ENCODE measurements at regions not wholly inside any gene's neighbourhood (a gene's known extent, or its start where the extent isn't known, plus 50 kb on each side); places are given as distances from the start of the nearest gene placed in this dataset.

- TF ChIP-seq, protein P1, sequence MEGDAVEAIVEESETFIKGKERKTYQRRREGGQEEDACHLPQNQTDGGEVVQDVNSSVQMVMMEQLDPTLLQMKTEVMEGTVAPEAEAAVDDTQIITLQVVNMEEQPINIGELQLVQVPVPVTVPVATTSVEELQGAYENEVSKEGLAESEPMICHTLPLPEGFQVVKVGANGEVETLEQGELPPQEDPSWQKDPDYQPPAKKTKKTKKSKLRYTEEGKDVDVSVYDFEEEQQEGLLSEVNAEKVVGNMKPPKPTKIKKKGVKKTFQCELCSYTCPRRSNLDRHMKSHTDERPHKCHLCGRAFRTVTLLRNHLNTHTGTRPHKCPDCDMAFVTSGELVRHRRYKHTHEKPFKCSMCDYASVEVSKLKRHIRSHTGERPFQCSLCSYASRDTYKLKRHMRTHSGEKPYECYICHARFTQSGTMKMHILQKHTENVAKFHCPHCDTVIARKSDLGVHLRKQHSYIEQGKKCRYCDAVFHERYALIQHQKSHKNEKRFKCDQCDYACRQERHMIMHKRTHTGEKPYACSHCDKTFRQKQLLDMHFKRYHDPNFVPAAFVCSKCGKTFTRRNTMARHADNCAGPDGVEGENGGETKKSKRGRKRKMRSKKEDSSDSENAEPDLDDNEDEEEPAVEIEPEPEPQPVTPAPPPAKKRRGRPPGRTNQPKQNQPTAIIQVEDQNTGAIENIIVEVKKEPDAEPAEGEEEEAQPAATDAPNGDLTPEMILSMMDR (conservative IDR thresholded peaks at IDR 0.05; ENCODE audit: low read depth in 2 of 2), result no peak
- TF ChIP-seq POLR2AphosphoS5 (IDR thresholded peaks at IDR 0.05; ENCODE audit: low read depth) (no peak), ZNF331 (CRISPR knock-in tag; IDR thresholded peaks at IDR 0.05; ENCODE audit: low read depth) (no peak), REST (IDR thresholded peaks at IDR 0.05; ENCODE audit: unreplicated experiment) (no peak), EZH2 (IDR thresholded peaks at IDR 0.05; ENCODE audit: low read depth, unreplicated experiment) (no peak), STAT1 (IDR thresholded peaks at IDR 0.05; ENCODE audit: unreplicated experiment) (no peak), JUNB (IDR thresholded peaks at IDR 0.05; ENCODE audit: unreplicated experiment) (no peak), NANOG (IDR thresholded peaks at IDR 0.05; ENCODE audit: borderline replicate concordance) (no peak), EZH2phosphoT487 (IDR thresholded peaks at IDR 0.05; ENCODE audit: unreplicated experiment) (no peak), ZNF114 (CRISPR knock-in tag; IDR thresholded peaks at IDR 0.05) (no peak)
Measured at GRCh38 chr6:3594201-3594600, 137.4 kb upstream of the SLC22A23 start.
